ENCODE measurements at regions not wholly inside any gene's neighbourhood (a gene's known extent, or its start where the extent isn't known, plus 50 kb on each side); places are given as distances from the start of the nearest gene placed in this dataset.

- DNase-seq = no peak
These were observed 61.3 kb upstream of the HDAC4 start for GRCh38 chr2:239462191-239462515.

- DNase-seq = no peak
These were observed 60.7 kb upstream of the HDAC4 start for GRCh38 chr2:239461291-239462190.

GRCh38 chr2:239460780-239461179 lies 60.0 kb upstream of the HDAC4 start:
- DNase-seq = no peak

GRCh38 chr2:239459606-239460005 lies 58.8 kb upstream of the HDAC4 start:
- DNase-seq = no peak

DNA sequence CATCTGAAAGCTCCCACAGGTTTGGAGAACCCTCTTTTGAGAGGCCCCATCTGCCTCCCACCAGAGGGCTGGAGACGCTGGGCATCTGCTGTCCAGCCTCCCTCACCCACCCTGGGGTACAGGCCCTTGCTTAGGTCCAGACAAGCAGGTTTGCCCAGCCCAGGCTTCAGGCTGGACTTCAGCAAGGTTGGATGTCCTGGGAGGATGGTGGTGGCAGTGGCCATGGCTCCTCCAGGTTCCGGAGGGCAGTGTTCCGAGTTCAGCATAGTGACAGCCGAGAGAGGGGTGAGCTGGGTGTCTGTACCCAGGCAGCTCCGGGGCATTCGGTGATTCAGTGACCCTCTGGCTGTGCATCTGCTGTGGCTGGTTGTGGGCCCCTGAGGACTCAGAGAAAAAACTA lies 58.2 kb upstream of the HDAC4 start:
- no peak for DNase-seq

- no peak for DNase-seq
These were observed 57.0 kb upstream of the HDAC4 start for GRCh38 chr2:239457586-239458445.

- DNase-seq = no peak
These were observed 56.1 kb upstream of the HDAC4 start for GRCh38 chr2:239456940-239457339.

GRCh38 chr2:239455436-239456203 lies 54.8 kb upstream of the HDAC4 start:
- no peak for DNase-seq

- no peak for DNase-seq
These were observed 53.7 kb upstream of the HDAC4 start for GRCh38 chr2:239454507-239454906.

Measured in muscle of back (tissue), 3 donors.